SK-N-SH (cell line): ENCODE measurements at regions not wholly inside any gene's neighbourhood (a gene's known extent, or its start where the extent isn't known, plus 50 kb on each side); places are given as distances from the start of the nearest gene placed in this dataset.
"Not testable (repeated sequence)": the region's sequence is repeated elsewhere in the genome, so short reads cannot be mapped to it uniquely, and the experiment has no call there.

Source experiments
- CTCF ChIA-PET: fragments of 300-600, 350-600 bp; formaldehyde crosslinking; extraction: SDS; loops from one replicate; lab custom pipeline; 2021; lab: Yijun Ruan, JAX
- POLR2A ChIA-PET: fragments of 350-600 bp; sonication (Branson Sonifier 250); formaldehyde crosslinking; extraction: SDS; loops from one replicate; lab custom pipeline; 2020; ENCODE audit warnings: antibody characterized with exemption, inconsistent platforms; lab: Yijun Ruan, JAX
- DNase-seq: peaks from one replicate; pipeline ENCODE4 v3.0.0; 2012
- H2AFZ ChIP-seq: fragments of 200-600 bp; sonication (generic); 2 replicates; pipeline ENCODE4 v1.8.1; 2016; ENCODE audit warnings: antibody characterized with exemption, mild to moderate bottlenecking, low read depth
- H3F3A ChIP-seq: fragments of 200-600 bp; sonication (generic); replicated peaks from 2 replicates; pipeline ENCODE3; 2016; ENCODE audit warnings: antibody characterized with exemption, mild to moderate bottlenecking; ENCODE audit not compliant: insufficient read depth
- H3K27ac ChIP-seq, 2 experiments: fragments of 200-500 bp in 1 of 2; fragments of 200-600 bp in 1 of 2; sonication (Bioruptor generic) in 1 of 2; sonication (generic), shearing (Covaris generic) in 1 of 2; 2 replicates each; pipeline versions ENCODE4 v1.5.1 to v1.6.1; 2014 to 2016; ENCODE audit warnings: low read depth in 2 of 2, inconsistent platforms in 1 of 2, low read length in 1 of 2, mild to moderate bottlenecking in 1 of 2, mixed read lengths in 1 of 2
- H3K27me3 ChIP-seq: fragments of 200-600 bp; sonication (generic), shearing (Covaris generic); 2 replicates; pipeline ENCODE4 v1.6.1; 2016; ENCODE audit warnings: mixed run types; ENCODE audit not compliant: insufficient read depth
- H3K36me3 ChIP-seq, 2 experiments: fragments of 200-500 bp in 1 of 2; fragments of 200-600 bp in 1 of 2; sonication (Bioruptor generic) in 1 of 2; sonication (generic) in 1 of 2; replicated peaks in 1 of 2; 2 replicates each; pipeline versions ENCODE3 to v1.5.1; 2014 to 2016; ENCODE audit warnings: low read length in 1 of 2, mild to moderate bottlenecking in 1 of 2; ENCODE audit not compliant: insufficient read depth in 2 of 2, control insufficient read depth in 1 of 2
- H3K4me1 ChIP-seq, 2 experiments: fragments of 200-500 bp in 1 of 2; fragments of 200-600 bp in 1 of 2; sonication (Bioruptor generic) in 1 of 2; sonication (generic), shearing (Covaris generic) in 1 of 2; 2 replicates each; pipeline versions ENCODE4 v1.5.1 to v1.6.1; 2014 to 2016; ENCODE audit warnings: low read depth in 1 of 2, low read length in 1 of 2, mixed run types in 1 of 2; ENCODE audit not compliant: insufficient read depth in 2 of 2, control insufficient read depth in 1 of 2
- H3K4me2 ChIP-seq: fragments of 200-600 bp; sonication (generic), shearing (Covaris generic); 2 replicates; pipeline ENCODE4 v1.6.1; 2017; ENCODE audit warnings: mixed run types
- H3K4me3 ChIP-seq, 2 experiments: fragments of 200-500 bp in 1 of 2; fragments of 200-600 bp in 1 of 2; sonication (Bioruptor generic) in 1 of 2; sonication (generic), shearing (Covaris generic) in 1 of 2; 2 replicates each; pipeline versions ENCODE4 v1.5.1 to v1.8.1; 2014 to 2016; ENCODE audit warnings: low read depth in 2 of 2, inconsistent platforms in 1 of 2, low read length in 1 of 2, mild to moderate bottlenecking in 1 of 2, mixed read lengths in 1 of 2, moderate library complexity in 1 of 2
- H3K79me2 ChIP-seq: fragments of 200-600 bp; sonication (generic); 2 replicates; pipeline ENCODE4 v1.8.1; 2017; ENCODE audit warnings: mild to moderate bottlenecking; ENCODE audit not compliant: insufficient read depth
- H3K9ac ChIP-seq: fragments of 200-600 bp; sonication (generic); 2 replicates; pipeline ENCODE4 v1.6.1; 2017; ENCODE audit warnings: mixed run types
- H3K9me2 ChIP-seq: fragments of 200-600 bp; sonication (generic); 2 replicates; pipeline ENCODE4 v1.6.1; 2017; ENCODE audit warnings: mixed run types
- H3K9me3 ChIP-seq: fragments of 200-600 bp; sonication (generic); 2 replicates; pipeline ENCODE4 v1.6.1; 2017; ENCODE audit warnings: mixed run types, mild to moderate bottlenecking, moderate library complexity
- H4K20me1 ChIP-seq: fragments of 200-600 bp; sonication (generic); 2 replicates; pipeline ENCODE4 v1.6.1; 2017; ENCODE audit warnings: mild to moderate bottlenecking, mixed run types; ENCODE audit not compliant: insufficient read depth
- GATA2 ChIP-seq: sonication (generic); formaldehyde crosslinking; IDR thresholded peaks from 2 replicates; pipeline ENCODE4 v1.5.0; 2020; ENCODE audit warnings: mild to moderate bottlenecking, missing genetic modification reagents
- MXI1 ChIP-seq: IDR thresholded peaks from 2 replicates; pipeline ENCODE4 v1.6.1; 2012; ENCODE audit warnings: mild to moderate bottlenecking, low read depth, low read length, improper control_type of control experiment
- SIN3A ChIP-seq: IDR thresholded peaks from 2 replicates; pipeline ENCODE4 v1.6.1; 2012; ENCODE audit warnings: low read depth, mild to moderate bottlenecking, low read length, moderate library complexity, borderline replicate concordance
- WGBS: methylation state at CpG from one replicate; pipeline ENCODE4 v1.1.6; 2017; ENCODE audit warnings: low lambda C conversion rate; 5-methylcytosine and 5-hydroxymethylcytosine counted together
- small RNA-seq, 7 experiments: library from RNA; depleted of rRNA; stranded (forward); fragments of <200 nt; gene quantifications; one replicate each; pipeline ENCODE3, GENCODE V24; 2012
- TF ChIP-seq, protein P1 (sequence below): IDR thresholded peaks from 2 replicates; pipeline ENCODE4 v1.4.0; 2012; ENCODE audit warnings: low read depth

DNA sequence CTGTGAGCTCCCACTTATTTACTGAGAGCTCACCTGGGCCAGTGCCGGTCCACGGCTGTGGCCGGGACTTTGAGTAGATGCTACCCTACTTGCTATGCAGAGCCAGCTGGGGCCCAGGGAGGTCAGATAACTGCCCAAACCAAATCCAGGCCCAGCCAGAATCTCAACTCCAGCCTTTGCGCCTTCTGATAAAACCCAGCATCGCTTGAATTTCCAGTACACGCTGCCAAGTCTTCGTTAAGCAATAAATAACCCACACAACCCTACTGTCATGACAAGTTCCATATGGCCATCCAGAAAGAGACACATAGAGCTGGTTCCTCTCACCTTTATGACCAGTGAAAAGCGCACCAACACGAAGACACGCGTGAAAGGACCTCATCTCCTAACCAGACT, 55.6 kb upstream of the SPN start:
- TF ChIP-seq GATA2: 0 out of 2 replicates have a peak, but pooled peaks have one; percentile 9
- TF ChIP-seq, all 33 proteins: peak for 1; not testable (repeated sequence) for 32
- H3K4me2 ChIP-seq, H3K27ac ChIP-seq, CTCF ChIA-PET, H3K9ac ChIP-seq, H3K27me3 ChIP-seq, H2AFZ ChIP-seq, H3K9me2 ChIP-seq, POLR2A ChIA-PET, H3K36me3 ChIP-seq, H3K4me3 ChIP-seq, H3K9me3 ChIP-seq, H3F3A ChIP-seq: not testable (repeated sequence)
- Histone ChIP-seq H3K4me1 (peaks cover 9 to 14% of the 10 kb centered on the region in 2 experiments; a peak in 2 of 4 replicates), H3K79me2 (peaks cover 84% of the 10 kb centered on the region), H4K20me1 (peaks cover 20% of the 10 kb centered on the region; the same call in 1 of the 2 replicates)
- WGBS: 82% methylated on average over 9 of the region's 11 CpGs
- peak; percentile 6 for DNase-seq

DNA sequence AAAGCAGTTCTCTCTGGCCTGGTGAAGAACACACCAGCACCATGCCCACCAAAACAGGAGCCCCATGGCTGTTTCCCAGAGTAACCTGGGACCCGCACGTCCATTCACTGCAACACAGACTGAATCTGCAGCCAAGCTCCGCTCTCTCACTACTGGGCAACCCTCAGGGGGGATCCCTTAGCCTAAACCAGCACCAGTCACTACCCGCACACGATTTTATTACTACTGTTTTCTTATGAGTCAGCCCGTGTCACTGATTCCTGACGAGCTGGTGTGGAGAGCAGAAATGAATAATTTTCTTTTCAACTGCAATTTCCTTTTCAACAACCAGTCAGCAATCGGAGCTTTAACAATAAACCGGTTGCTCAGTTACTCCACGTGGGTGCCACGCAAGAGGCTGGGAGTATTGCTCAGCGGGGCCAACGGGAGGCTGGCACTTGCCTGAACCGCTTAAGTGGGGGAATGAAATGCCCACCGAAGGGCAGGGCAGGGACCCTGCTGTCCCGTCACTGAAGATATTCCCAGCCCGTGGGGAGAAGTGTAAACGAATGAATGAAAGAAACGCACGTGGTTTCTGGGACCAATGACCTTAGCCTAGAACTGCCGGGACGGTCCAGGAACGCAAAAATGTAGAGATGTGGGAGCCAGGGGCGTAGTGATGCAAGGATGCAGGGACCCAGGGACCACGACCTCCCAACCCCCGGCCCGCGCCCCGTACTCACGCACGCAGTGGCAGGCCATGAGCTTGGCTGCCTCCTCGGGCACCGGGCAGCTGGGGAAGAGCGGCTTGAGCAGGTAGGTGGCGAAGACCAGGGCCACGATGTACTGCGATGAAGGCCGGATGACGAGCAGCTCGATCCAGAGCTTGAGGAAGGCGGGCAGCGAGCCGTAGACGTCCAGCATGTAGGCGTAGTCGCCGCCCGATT, 50.4 kb upstream of the SPN start:
- CTCF ChIA-PET, H3K4me1 ChIP-seq, H3F3A ChIP-seq, H4K20me1 ChIP-seq, H3K36me3 ChIP-seq, H2AFZ ChIP-seq, H3K27me3 ChIP-seq, H3K9me3 ChIP-seq, POLR2A ChIA-PET, H3K9me2 ChIP-seq: not testable (repeated sequence)
- H3K9ac ChIP-seq: peak overlapping the region; percentile 85
- DNase-seq: peak; percentile 24
- peaks cover 42% of the 10 kb centered on the region for H3K79me2 ChIP-seq
- 0% methylated on average over 23 of the region's 48 CpGs for WGBS
- TF ChIP-seq SIN3A: 0 out of 2 replicates have a peak, but pooled peaks have one; percentile 18
- 0 out of 2 replicates have a peak, but pooled peaks have one; percentile 74 for TF ChIP-seq MXI1
- TF ChIP-seq, protein P1, sequence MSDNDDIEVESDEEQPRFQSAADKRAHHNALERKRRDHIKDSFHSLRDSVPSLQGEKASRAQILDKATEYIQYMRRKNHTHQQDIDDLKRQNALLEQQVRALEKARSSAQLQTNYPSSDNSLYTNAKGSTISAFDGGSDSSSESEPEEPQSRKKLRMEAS: peak; percentile 62
- H3K27ac ChIP-seq: peak overlapping the region in 1 of 2 experiments; percentile 68; a peak in 3 of 4 replicates
- peak overlapping the region; percentile 63 to 65 for H3K4me3 ChIP-seq
- H3K4me2 ChIP-seq: peak overlapping the region; percentile 84

Small RNA genes lying in the stretch of these regions (small RNA-seq; reads per million reads assigned to genes)
- gene MIR3680-2: 0 reads per million in 7 experiments
